GM18498 (cell line): ENCODE measurements at regions not wholly inside any gene's neighbourhood (a gene's known extent, or its start where the extent isn't known, plus 50 kb on each side); places are given as distances from the start of the nearest gene placed in this dataset.
A peak's percentile ranks its signal among the peaks of the same experiment; 100 is the strongest.

Experiments
- ATAC-seq: cut with Tn5 transposase; IDR thresholded peaks from one replicate; pipeline ENCODE4 v1.9.1; 2021; ENCODE audit warnings: mild to moderate bottlenecking, moderate library complexity; ENCODE audit not compliant: unreplicated experiment

GRCh38 chr4:26067035-26067434 lies 153.0 kb downstream of the SMIM20 start:
- no peak for ATAC-seq

- peak; percentile 65 for ATAC-seq
These were observed 155.2 kb downstream of the SMIM20 start for GRCh38 chr4:26069218-26069617.

- ATAC-seq, result no peak
These were observed 157.7 kb downstream of the SMIM20 start for GRCh38 chr4:26071688-26072087.

- ATAC-seq, result no peak
These were observed 160.0 kb downstream of the SMIM20 start for GRCh38 chr4:26073886-26074560.

GRCh38 chr4:26074712-26075430 lies 160.9 kb downstream of the SMIM20 start:
- ATAC-seq, result peak; percentile 77

- ATAC-seq, result peak; percentile 31
These were observed 161.6 kb downstream of the SMIM20 start for GRCh38 chr4:26075583-26075982.

- peak; percentile 77 for ATAC-seq
These were observed 162.1 kb downstream of the SMIM20 start for GRCh38 chr4:26076000-26076587.

GRCh38 chr4:26076896-26077295 lies 162.9 kb downstream of the SMIM20 start:
- ATAC-seq, result no peak

GRCh38 chr4:26077756-26078155 lies 163.7 kb downstream of the SMIM20 start:
- no peak for ATAC-seq

- no peak for ATAC-seq
These were observed 167.0 kb downstream of the SMIM20 start for GRCh38 chr4:26080870-26081628.

- ATAC-seq, result peak; percentile 33
These were observed 167.9 kb downstream of the SMIM20 start for GRCh38 chr4:26081795-26082498.

GRCh38 chr4:26082565-26082964 lies 168.5 kb downstream of the SMIM20 start:
- no peak for ATAC-seq

- peak; percentile 65 for ATAC-seq
These were observed 170.0 kb downstream of the SMIM20 start for GRCh38 chr4:26083987-26084386.

GRCh38 chr4:26084414-26084813 lies 170.4 kb downstream of the SMIM20 start:
- ATAC-seq, result no peak

- no peak for ATAC-seq
These were observed 171.5 kb downstream of the SMIM20 start for GRCh38 chr4:26085551-26085950.

- ATAC-seq, result no peak
These were observed 172.8 kb downstream of the SMIM20 start for GRCh38 chr4:26086621-26087441.

GRCh38 chr4:26088433-26088928 lies 174.5 kb downstream of the SMIM20 start:
- ATAC-seq, result peak; percentile 72

- no peak for ATAC-seq
These were observed 179.5 kb downstream of the SMIM20 start for GRCh38 chr4:26093551-26093950.

GRCh38 chr4:26094076-26094475 lies 180.1 kb downstream of the SMIM20 start:
- no peak for ATAC-seq

GRCh38 chr4:26094911-26095310 lies 180.9 kb downstream of the SMIM20 start:
- ATAC-seq, result no peak
